HG03139 (cell line): ENCODE measurements at regions not wholly inside any gene's neighbourhood (a gene's known extent, or its start where the extent isn't known, plus 50 kb on each side); places are given as distances from the start of the nearest gene placed in this dataset.
"Not testable (repeated sequence)": the region's sequence is repeated elsewhere in the genome, so short reads cannot be mapped to it uniquely, and the experiment has no call there.

ENCODE experiments used
- ATAC-seq: cut with Tn5 transposase; IDR thresholded peaks from one replicate; pipeline ENCODE4 v1.9.1; 2021; ENCODE audit not compliant: unreplicated experiment

GRCh38 chr5:159576902-159577301, 246.6 kb upstream of the IL12B start:
- ATAC-seq, result no peak

GRCh38 chr5:159581502-159582249, 251.4 kb upstream of the IL12B start:
- no peak for ATAC-seq

DNA sequence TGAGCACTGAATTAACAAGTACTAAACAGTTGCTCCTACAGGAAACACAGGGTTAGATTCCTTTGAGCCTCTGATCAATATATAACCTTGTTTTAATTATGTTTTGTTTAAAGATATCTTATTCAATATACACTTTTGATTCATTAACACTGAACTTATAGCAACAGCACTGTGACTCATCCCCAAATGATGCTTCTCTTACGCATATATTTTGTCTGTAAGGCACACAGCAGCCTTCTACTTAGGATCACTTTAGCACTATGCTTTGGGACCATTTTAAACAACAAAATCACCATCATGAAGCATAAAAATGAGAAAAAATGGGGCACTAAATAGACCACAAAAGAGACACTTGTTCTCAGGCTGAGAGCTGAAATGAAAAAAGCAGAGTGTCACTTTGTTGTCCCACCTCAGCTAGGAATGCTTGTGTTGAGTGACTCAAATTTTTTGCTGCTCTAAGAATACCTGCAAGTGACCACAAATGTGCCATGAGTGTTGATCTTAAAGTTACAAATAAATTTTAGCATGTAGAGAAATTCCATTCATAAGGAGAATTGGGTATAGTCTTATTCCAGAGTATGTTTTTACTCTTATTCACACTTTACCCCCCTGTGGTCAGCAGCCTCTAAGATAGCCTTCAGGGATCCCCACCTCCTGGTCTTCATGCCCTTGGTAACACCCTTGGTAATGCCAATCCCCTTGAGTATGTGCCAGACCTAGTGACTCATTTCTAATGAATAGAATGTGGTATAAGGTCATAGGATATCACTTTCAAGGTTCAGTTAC, 252.7 kb upstream of the IL12B start:
- no peak for ATAC-seq

GRCh38 chr5:159586921-159587320, 256.6 kb upstream of the IL12B start:
- no peak for ATAC-seq

- ATAC-seq, result no peak
Measured at GRCh38 chr5:159588941-159589340, 258.7 kb upstream of the IL12B start.

DNA sequence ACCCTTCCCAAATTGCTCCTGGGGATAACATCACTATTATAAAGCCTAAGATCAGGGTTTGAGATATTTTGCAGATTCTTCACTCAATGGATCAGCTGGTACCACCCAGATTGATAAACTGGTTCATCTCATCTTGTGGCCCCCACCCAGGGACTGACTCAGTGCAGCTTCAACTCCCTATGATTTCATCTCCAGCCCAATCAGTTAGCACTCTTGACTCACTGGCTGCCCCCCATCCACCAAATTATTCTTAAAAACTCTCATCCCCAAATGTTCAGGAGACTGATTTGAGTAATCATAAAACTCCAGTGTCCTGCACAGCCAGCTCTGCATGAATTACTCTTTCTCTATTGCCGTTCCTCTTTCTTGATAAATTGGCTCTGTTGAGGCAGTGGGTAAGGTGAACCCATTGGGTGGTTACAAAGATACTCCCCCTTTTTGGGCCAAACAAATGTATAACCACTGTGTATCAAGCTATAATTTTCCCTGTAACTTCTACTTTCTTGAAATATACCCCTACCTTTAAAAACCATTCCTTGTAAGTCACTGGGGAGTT, 263.3 kb upstream of the IL12B start:
- ATAC-seq, result no peak

- not testable (repeated sequence) for ATAC-seq
Measured at GRCh38 chr5:159595561-159595960, 265.3 kb upstream of the IL12B start.

- ATAC-seq, result no peak
Measured at GRCh38 chr5:159601216-159601615, 270.9 kb upstream of the IL12B start.

- no peak for ATAC-seq
Measured at GRCh38 chr5:159602434-159602833, 272.1 kb upstream of the IL12B start.

- ATAC-seq, result no peak
Measured at GRCh38 chr5:159605585-159605984, 275.3 kb upstream of the IL12B start.

- ATAC-seq, result no peak
Measured at GRCh38 chr5:159609359-159609758, 279.1 kb upstream of the IL12B start.

DNA sequence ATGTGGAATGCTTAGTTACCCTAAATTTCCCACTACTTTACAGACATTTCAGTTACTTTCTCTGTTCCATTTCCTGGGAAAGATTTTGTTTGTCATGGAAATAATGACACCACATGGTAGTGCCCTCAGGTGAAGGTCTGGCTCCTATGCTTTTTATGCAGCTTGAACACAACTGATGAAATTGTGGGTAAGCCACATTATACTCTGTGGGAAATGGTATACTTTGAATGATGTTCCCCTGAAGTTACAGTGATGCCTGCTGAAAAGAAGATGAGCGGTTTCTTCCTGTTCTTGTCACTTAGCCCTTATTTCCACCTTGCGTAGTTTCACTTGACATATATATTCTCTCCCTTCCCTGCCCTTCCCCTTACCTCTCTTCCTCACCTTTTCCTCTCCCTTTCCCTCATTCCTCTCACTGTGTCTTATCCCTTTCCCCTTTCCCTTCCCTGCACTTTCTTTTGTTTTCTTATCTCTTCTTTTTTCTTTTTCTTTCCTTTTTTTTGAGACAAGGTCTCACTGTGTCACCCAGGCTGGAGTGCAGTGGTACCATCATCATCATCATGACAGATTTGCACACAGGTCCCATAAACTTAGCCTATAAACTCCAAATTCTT, 280.8 kb upstream of the IL12B start:
- no peak for ATAC-seq

- ATAC-seq, result no peak
Measured at GRCh38 chr5:159616952-159617351, 286.7 kb upstream of the IL12B start.

- ATAC-seq, result no peak
Measured at GRCh38 chr5:159619826-159620225, 289.5 kb upstream of the IL12B start.

GRCh38 chr5:159620853-159621540, 290.7 kb upstream of the IL12B start:
- ATAC-seq, result no peak

GRCh38 chr5:159628703-159629102, 287.6 kb upstream of the ADRA1B start:
- ATAC-seq, result no peak

GRCh38 chr5:159629158-159629557, 287.1 kb upstream of the ADRA1B start:
- ATAC-seq, result no peak

GRCh38 chr5:159630545-159630944, 285.7 kb upstream of the ADRA1B start:
- no peak for ATAC-seq

DNA sequence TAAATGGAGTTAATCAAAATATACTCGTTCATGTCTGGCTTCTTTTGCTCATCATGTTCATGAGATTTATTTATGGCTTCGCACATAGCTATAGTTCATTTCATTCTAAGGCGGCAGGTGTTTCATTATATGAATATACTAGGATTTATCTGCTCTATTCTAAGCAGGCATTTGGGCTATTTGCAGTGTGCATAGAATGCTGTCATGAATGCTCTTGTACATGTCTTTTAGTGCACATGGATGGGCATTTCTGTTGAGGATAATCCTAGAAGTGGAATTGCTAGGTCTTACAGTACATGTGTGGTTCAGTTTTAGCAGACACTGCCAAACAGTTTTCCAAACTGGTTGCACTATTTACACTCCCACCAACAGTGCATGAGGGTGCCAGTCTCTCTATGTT, 285.3 kb upstream of the ADRA1B start:
- ATAC-seq, result no peak

DNA sequence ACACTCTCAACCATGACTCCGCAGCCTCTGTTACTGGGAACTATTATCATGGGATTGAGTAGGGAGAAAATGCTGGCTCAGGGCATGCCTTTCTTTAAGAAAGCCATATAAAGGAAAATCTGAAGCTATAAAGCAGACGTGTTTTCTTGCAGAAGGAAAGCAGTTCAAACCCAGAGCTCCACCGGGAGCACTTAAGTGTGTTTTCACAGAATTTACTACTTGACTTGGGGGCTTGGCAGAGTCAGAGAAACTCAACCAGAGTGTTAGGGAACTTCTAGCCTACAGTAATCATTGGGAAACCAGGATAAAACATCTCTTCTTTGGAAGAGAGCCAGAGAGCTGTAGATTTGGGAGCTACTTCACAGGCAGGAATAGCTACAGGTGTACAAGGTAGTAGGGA, 283.4 kb upstream of the ADRA1B start:
- ATAC-seq, result no peak

GRCh38 chr5:159638481-159638880, 277.8 kb upstream of the ADRA1B start:
- ATAC-seq, result no peak
